Astrocyte of the spinal cord (primary cell): ENCODE measurements at regions not wholly inside any gene's neighbourhood (a gene's known extent, or its start where the extent isn't known, plus 50 kb on each side); places are given as distances from the start of the nearest gene placed in this dataset.

Source experiments
- DNase-seq: peaks from one replicate; pipeline ENCODE4 v3.0.0; 2011; ENCODE audit warnings: low read depth, low spot score
- H3K4me3 ChIP-seq: 2 replicates; pipeline ENCODE4 v1.5.1; 2011; ENCODE audit warnings: low read depth, mild to moderate bottlenecking, low read length, moderate library complexity
- CTCF ChIP-seq: IDR thresholded peaks from 2 replicates; pipeline ENCODE4 v1.5.1; 2012; ENCODE audit warnings: low read depth, mild to moderate bottlenecking, low read length, inconsistent platforms
- in situ Hi-C: cut with HindIII; loops from 2 replicates; pipeline ENCODE4 v1.10.0; 2017; ENCODE audit warnings: low sequenced_read_pairs

GRCh38 chr3:74500257-74500656 lies 114.2 kb downstream of the CNTN3 start:
- in situ Hi-C loops: no loop called here
- TF ChIP-seq CTCF: no peak
- no peak overlapping the region for H3K4me3 ChIP-seq
- no peak for DNase-seq

- in situ Hi-C loops: no loop called here
- no peak for DNase-seq
- no peak overlapping the region for H3K4me3 ChIP-seq
- TF ChIP-seq CTCF: no peak
Observed at GRCh38 chr3:74491874-74492273, 122.6 kb downstream of the CNTN3 start.

- no peak for TF ChIP-seq CTCF
- H3K4me3 ChIP-seq: no peak overlapping the region
- in situ Hi-C loops: no loop called here
- DNase-seq: no peak
Observed at GRCh38 chr3:74489050-74489792, 125.2 kb downstream of the CNTN3 start.

GRCh38 chr3:74479915-74480314 lies 134.5 kb downstream of the CNTN3 start:
- no peak for DNase-seq
- no peak overlapping the region for H3K4me3 ChIP-seq
- no peak for TF ChIP-seq CTCF
- in situ Hi-C loops: no loop called here

GRCh38 chr3:74470313-74470712 lies 144.1 kb downstream of the CNTN3 start:
- no peak overlapping the region for H3K4me3 ChIP-seq
- no peak for TF ChIP-seq CTCF
- no peak for DNase-seq
- in situ Hi-C loops: no loop called here

GRCh38 chr3:74469713-74470112 lies 144.7 kb downstream of the CNTN3 start:
- in situ Hi-C loops: no loop called here
- TF ChIP-seq CTCF: no peak
- no peak overlapping the region for H3K4me3 ChIP-seq

GRCh38 chr3:74469151-74469550 lies 145.3 kb downstream of the CNTN3 start:
- in situ Hi-C loops: no loop called here
- H3K4me3 ChIP-seq: no peak overlapping the region
- DNase-seq: no peak
- no peak for TF ChIP-seq CTCF

More at GRCh38 chr3:74469713-74470112, 144.7 kb downstream of the CNTN3 start:
- DNase-seq: no peak
